ENCODE measurements at regions not wholly inside any gene's neighbourhood (a gene's known extent, or its start where the extent isn't known, plus 50 kb on each side); places are given as distances from the start of the nearest gene placed in this dataset.

DNA sequence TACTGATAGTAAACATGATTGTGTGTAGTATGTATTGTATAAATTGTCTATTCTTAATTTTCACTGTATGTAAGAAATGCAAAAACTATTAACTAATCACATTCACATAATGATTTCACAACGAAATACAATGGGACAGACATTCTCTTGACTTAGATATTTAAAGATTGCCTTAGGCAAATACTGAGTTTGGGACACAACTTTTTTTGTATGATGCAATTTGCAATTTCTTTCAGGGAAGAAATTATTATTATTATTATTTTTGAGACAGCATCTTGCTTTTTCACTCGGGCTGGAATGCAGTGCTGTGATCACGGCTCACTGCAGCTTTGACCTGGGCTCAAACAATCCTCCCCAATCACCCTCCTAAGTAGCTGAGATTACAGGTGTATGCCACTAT, 173.2 kb upstream of the TRIM24 start:
- TF ChIP-seq ZBTB48 (tag by site-specific recombination; IDR thresholded peaks at IDR 0.05) (no peak), ZSCAN30 (tag by site-specific recombination; IDR thresholded peaks at IDR 0.05) (no peak), ZNF132 (tag by site-specific recombination; IDR thresholded peaks at IDR 0.05; ENCODE audit: borderline replicate concordance) (no peak)
- POLR2A ChIA-PET, result no interaction called here
- CTCF ChIA-PET, result interaction anchor here (0.7 kb wide), 1 partner anchor 627 kb away, joined by 3 read pairs; no protein-coding TSS in a partner anchor

DNA sequence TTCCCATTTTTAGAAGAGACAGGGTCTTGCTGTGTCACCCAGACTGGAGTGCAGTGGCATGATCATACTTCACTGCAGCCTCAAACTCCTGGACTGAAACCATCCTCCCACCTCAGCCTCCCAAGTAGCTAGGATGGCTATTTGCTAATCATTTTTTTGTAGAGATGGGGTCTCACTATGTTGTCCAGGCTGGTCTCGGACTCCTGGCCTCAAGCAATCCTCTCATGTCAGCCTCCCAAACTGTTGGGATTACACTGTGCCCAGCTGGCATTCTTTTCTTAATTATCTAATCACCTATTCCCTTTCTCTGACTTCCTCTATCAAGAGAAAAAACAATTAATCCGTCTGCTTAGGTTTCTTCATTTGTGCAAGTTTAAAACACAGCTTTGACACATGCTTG, 172.5 kb upstream of the TRIM24 start:
- ChIA-PET CTCF (interaction anchor here (0.7 kb wide), 1 partner anchor 626 kb away, joined by 3 read pairs; no protein-coding TSS in a partner anchor), POLR2A (no interaction called here)
- Histone ChIP-seq H3K4me1 (ENCODE audit: control insufficient read depth, insufficient read depth, low read length) (no peaks in the 10 kb centered on the region), H3K9me3 (ENCODE audit: control insufficient read depth, insufficient read depth, low read depth, low read length) (no peaks in the 10 kb centered on the region), H3K27ac (ENCODE audit: extremely low read depth, low read depth, low read length) (no peak overlapping the region), H3K36me3 (ENCODE audit: control insufficient read depth in 2 of 2, insufficient read depth in 1 of 2, low read length in 2 of 2) (no peaks in the 10 kb centered on the region), H3K4me3 (ENCODE audit: low read depth, low read length) (no peak overlapping the region)
- TF ChIP-seq, protein P1, sequence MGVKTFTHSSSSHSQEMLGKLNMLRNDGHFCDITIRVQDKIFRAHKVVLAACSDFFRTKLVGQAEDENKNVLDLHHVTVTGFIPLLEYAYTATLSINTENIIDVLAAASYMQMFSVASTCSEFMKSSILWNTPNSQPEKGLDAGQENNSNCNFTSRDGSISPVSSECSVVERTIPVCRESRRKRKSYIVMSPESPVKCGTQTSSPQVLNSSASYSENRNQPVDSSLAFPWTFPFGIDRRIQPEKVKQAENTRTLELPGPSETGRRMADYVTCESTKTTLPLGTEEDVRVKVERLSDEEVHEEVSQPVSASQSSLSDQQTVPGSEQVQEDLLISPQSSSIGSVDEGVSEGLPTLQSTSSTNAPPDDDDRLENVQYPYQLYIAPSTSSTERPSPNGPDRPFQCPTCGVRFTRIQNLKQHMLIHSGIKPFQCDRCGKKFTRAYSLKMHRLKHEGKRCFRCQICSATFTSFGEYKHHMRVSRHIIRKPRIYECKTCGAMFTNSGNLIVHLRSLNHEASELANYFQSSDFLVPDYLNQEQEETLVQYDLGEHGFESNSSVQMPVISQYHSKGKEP (tag by site-specific recombination; IDR thresholded peaks at IDR 0.05), result no peak
- no peak for TF ChIP-seq ZSCAN30 (tag by site-specific recombination; IDR thresholded peaks at IDR 0.05)
- TF ChIP-seq PRDM1 (tag by site-specific recombination; IDR thresholded peaks at IDR 0.05), result no peak
- TF ChIP-seq ZNF302 (tag by site-specific recombination; IDR thresholded peaks at IDR 0.05; ENCODE audit: low read depth), result no peak

More for the DNA sequence above, 173.2 kb upstream of the TRIM24 start:
- Histone ChIP-seq H3K27ac (ENCODE audit: extremely low read depth, low read depth, low read length) (no peak overlapping the region), H3K36me3 (ENCODE audit: control insufficient read depth in 2 of 2, insufficient read depth in 1 of 2, low read length in 2 of 2) (no peaks in the 10 kb centered on the region), H3K4me1 (ENCODE audit: control insufficient read depth, insufficient read depth, low read length) (no peaks in the 10 kb centered on the region), H3K9me3 (ENCODE audit: control insufficient read depth, insufficient read depth, low read depth, low read length) (no peaks in the 10 kb centered on the region), H3K4me3 (ENCODE audit: low read depth, low read length) (no peak overlapping the region)

DNA sequence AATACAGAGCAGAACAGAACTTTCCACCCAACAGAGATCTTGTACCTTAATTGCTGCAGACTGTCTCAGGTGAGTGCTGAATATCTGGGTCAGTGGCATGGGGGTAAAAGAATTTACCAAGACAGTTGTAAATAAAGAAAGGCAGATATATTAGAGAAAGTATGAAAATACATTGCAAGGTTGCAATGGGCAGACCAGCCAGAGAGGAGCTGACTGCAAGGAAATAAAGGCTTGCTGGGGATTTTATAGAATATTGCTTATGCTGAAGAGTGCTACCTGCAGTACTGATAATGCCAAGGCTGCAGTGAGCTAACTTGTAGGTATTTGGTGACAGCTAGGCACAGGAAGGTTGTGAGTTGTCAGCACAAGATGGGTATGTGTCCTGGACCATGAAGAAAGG, 171.0 kb upstream of the TRIM24 start:
- Histone ChIP-seq H3K9me3 (ENCODE audit: control insufficient read depth, insufficient read depth, low read depth, low read length) (no peaks in the 10 kb centered on the region), H3K4me1 (ENCODE audit: control insufficient read depth, insufficient read depth, low read length) (no peaks in the 10 kb centered on the region), H3K4me3 (ENCODE audit: low read depth, low read length) (no peak overlapping the region), H3K36me3 (ENCODE audit: control insufficient read depth in 2 of 2, insufficient read depth in 1 of 2, low read length in 2 of 2) (no peaks in the 10 kb centered on the region), H3K27ac (ENCODE audit: extremely low read depth, low read depth, low read length) (no peak overlapping the region)
- TF ChIP-seq, protein P2, sequence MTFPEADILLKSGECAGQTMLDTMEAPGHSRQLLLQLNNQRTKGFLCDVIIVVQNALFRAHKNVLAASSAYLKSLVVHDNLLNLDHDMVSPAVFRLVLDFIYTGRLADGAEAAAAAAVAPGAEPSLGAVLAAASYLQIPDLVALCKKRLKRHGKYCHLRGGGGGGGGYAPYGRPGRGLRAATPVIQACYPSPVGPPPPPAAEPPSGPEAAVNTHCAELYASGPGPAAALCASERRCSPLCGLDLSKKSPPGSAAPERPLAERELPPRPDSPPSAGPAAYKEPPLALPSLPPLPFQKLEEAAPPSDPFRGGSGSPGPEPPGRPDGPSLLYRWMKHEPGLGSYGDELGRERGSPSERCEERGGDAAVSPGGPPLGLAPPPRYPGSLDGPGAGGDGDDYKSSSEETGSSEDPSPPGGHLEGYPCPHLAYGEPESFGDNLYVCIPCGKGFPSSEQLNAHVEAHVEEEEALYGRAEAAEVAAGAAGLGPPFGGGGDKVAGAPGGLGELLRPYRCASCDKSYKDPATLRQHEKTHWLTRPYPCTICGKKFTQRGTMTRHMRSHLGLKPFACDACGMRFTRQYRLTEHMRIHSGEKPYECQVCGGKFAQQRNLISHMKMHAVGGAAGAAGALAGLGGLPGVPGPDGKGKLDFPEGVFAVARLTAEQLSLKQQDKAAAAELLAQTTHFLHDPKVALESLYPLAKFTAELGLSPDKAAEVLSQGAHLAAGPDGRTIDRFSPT (tag by site-specific recombination; IDR thresholded peaks at IDR 0.05), result no peak
- TF ChIP-seq ZNF121 (tag by site-specific recombination; IDR thresholded peaks at IDR 0.05) (no peak), HOXA7 (CRISPR knock-in tag; IDR thresholded peaks at IDR 0.05; ENCODE audit: borderline replicate concordance) (no peak), TRIM28 (IDR thresholded peaks at IDR 0.05; ENCODE audit: borderline replicate concordance, low read length) (no peak), SETDB1 (IDR thresholded peaks at IDR 0.05; ENCODE audit: insufficient read length, low read length) (peak; percentile 81), OSR2 (tag by site-specific recombination; IDR thresholded peaks at IDR 0.05) (no peak), ZNF707 (tag by site-specific recombination; IDR thresholded peaks at IDR 0.05) (no peak)
- CTCF ChIA-PET, result no interaction called here
- POLR2A ChIA-PET, result no interaction called here

DNA sequence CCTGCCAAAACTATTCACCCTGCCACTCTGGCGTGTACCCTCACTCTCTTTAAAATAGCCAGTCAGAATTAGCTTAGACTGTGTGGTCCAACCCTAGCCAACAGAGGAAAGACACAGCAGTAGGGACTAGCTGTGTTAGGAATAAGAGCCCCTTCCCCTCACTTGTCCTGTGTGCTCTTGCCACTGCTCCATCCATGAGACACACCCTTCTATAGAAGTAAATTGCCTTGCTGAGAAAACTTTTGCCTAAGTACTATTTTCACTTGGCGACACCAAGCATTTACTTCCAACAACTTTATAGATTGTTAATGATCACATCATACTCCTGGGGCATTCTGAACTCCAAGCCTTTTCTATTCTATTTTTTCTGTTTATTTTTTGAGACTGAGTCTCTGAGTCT, 170.2 kb upstream of the TRIM24 start:
- CTCF ChIA-PET, result no interaction called here
- no peak for TF ChIP-seq ZNF501 (tag by site-specific recombination; IDR thresholded peaks at IDR 0.05)
- TF ChIP-seq ZNF76 (tag by site-specific recombination; IDR thresholded peaks at IDR 0.05; ENCODE audit: borderline replicate concordance, low read depth), result no peak
- TF ChIP-seq, protein P3, sequence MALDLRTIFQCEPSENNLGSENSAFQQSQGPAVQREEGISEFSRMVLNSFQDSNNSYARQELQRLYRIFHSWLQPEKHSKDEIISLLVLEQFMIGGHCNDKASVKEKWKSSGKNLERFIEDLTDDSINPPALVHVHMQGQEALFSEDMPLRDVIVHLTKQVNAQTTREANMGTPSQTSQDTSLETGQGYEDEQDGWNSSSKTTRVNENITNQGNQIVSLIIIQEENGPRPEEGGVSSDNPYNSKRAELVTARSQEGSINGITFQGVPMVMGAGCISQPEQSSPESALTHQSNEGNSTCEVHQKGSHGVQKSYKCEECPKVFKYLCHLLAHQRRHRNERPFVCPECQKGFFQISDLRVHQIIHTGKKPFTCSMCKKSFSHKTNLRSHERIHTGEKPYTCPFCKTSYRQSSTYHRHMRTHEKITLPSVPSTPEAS (tag by site-specific recombination; IDR thresholded peaks at IDR 0.05), result no peak
- TF ChIP-seq ZFP69B (tag by site-specific recombination; IDR thresholded peaks at IDR 0.05), result no peak
- TF ChIP-seq, protein P4, sequence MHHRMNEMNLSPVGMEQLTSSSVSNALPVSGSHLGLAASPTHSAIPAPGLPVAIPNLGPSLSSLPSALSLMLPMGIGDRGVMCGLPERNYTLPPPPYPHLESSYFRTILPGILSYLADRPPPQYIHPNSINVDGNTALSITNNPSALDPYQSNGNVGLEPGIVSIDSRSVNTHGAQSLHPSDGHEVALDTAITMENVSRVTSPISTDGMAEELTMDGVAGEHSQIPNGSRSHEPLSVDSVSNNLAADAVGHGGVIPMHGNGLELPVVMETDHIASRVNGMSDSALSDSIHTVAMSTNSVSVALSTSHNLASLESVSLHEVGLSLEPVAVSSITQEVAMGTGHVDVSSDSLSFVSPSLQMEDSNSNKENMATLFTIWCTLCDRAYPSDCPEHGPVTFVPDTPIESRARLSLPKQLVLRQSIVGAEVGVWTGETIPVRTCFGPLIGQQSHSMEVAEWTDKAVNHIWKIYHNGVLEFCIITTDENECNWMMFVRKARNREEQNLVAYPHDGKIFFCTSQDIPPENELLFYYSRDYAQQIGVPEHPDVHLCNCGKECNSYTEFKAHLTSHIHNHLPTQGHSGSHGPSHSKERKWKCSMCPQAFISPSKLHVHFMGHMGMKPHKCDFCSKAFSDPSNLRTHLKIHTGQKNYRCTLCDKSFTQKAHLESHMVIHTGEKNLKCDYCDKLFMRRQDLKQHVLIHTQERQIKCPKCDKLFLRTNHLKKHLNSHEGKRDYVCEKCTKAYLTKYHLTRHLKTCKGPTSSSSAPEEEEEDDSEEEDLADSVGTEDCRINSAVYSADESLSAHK (tag by site-specific recombination; IDR thresholded peaks at IDR 0.05), result no peak
- TF ChIP-seq ZNF48 (tag by site-specific recombination; IDR thresholded peaks at IDR 0.05), result no peak
- TF ChIP-seq ZNF311 (tag by site-specific recombination; IDR thresholded peaks at IDR 0.05; ENCODE audit: borderline replicate concordance), result no peak

More for the DNA sequence above, 170.2 kb upstream of the TRIM24 start:
- H3K27ac ChIP-seq (ENCODE audit: extremely low read depth, low read depth, low read length), result no peak overlapping the region
- H3K4me3 ChIP-seq (ENCODE audit: low read depth, low read length), result no peak overlapping the region
- POLR2A ChIA-PET, result no interaction called here
- H3K36me3 ChIP-seq (ENCODE audit: control insufficient read depth in 2 of 2, insufficient read depth in 1 of 2, low read length in 2 of 2), result no peaks in the 10 kb centered on the region
- no peaks in the 10 kb centered on the region for H3K4me1 ChIP-seq (ENCODE audit: control insufficient read depth, insufficient read depth, low read length)
- H3K9me3 ChIP-seq (ENCODE audit: control insufficient read depth, insufficient read depth, low read depth, low read length), result no peaks in the 10 kb centered on the region

Data from HEK293 (cell line).